IMR-90 (cell line): ENCODE measurements at regions not wholly inside any gene's neighbourhood (a gene's known extent, or its start where the extent isn't known, plus 50 kb on each side); places are given as distances from the start of the nearest gene placed in this dataset.

Experiments
- ATAC-seq: fragments of 200-7000 bp; cut with Tn5 transposase; 2 replicates; pipeline ENCODE4 v1.9.1; 2020; ENCODE audit warnings: low read depth, mild to moderate bottlenecking, moderate library complexity
- BruUV-seq: library from RNA; stranded (reverse); fragments of 400-500 nt; replicated peaks from 2 replicates; lab custom pipeline; 2021; lab: Mats Ljungman, UMichigan
- CTCF ChIA-PET: fragments of 300-600 bp; formaldehyde crosslinking; extraction: SDS; loops from one replicate; lab custom pipeline; 2021; ENCODE audit warnings: antibody characterized with exemption; lab: Yijun Ruan, JAX
- POLR2A ChIA-PET: fragments of 300-600 bp; sonication (Branson Sonifier 250); formaldehyde crosslinking; loops from one replicate; lab custom pipeline; 2022; ENCODE audit warnings: antibody characterized with exemption; ENCODE audit not compliant: unreplicated experiment; lab: Charles Lee
- DNase-seq: peaks from one replicate; pipeline ENCODE4 v3.0.0; 2013
- H2AFZ ChIP-seq: replicated peaks from 2 replicates; pipeline ENCODE3; 2013; ENCODE audit warnings: low read length, mild to moderate bottlenecking; ENCODE audit not compliant: poor library complexity
- H2AK5ac ChIP-seq: 2 replicates; pipeline ENCODE4 v1.6.1; 2013; ENCODE audit warnings: low read depth, low read length, inconsistent platforms
- H2AK9ac ChIP-seq: replicated peaks from 2 replicates; pipeline ENCODE3; 2013; ENCODE audit warnings: mild to moderate bottlenecking, low read depth, low read length, moderate library complexity; ENCODE audit not compliant: poor library complexity
- H2BK120ac ChIP-seq: 2 replicates; pipeline ENCODE4 v1.6.1; 2013; ENCODE audit warnings: low read depth, low read length, inconsistent platforms
- H2BK15ac ChIP-seq: 3 replicates; pipeline ENCODE4 v1.6.1; 2013; ENCODE audit warnings: low read depth, low read length, inconsistent platforms
- H2BK20ac ChIP-seq: 2 replicates; pipeline ENCODE4 v1.6.1; 2013; ENCODE audit warnings: low read depth, mild to moderate bottlenecking, inconsistent platforms, low read length, moderate library complexity
- H2BK5ac ChIP-seq: 2 replicates; pipeline ENCODE4 v1.6.1; 2013; ENCODE audit warnings: mild to moderate bottlenecking, low read depth, low read length, inconsistent platforms; ENCODE audit not compliant: poor library complexity, severe bottlenecking
- H3K14ac ChIP-seq: replicated peaks from 2 replicates; pipeline ENCODE4 v1.6.1; 2013; ENCODE audit warnings: low read depth, low read length, inconsistent platforms
- H3K18ac ChIP-seq: 2 replicates; pipeline ENCODE4 v1.6.1; 2013; ENCODE audit warnings: low read depth, low read length, control low read depth
- H3K23ac ChIP-seq: 2 replicates; pipeline ENCODE4 v1.6.1; 2013; ENCODE audit warnings: low read depth, low read length, inconsistent platforms
- H3K27ac ChIP-seq: 2 replicates; pipeline ENCODE4 v1.5.1; 2013; ENCODE audit warnings: mild to moderate bottlenecking, control low read depth, low read length; ENCODE audit not compliant: insufficient read depth
- H3K27me3 ChIP-seq: 2 replicates; pipeline ENCODE4 v1.6.1; 2013; ENCODE audit warnings: low read length; ENCODE audit not compliant: control insufficient read depth, insufficient read depth
- H3K36me3 ChIP-seq: 2 replicates; pipeline ENCODE4 v1.6.1; 2013; ENCODE audit warnings: low read length, mixed read lengths; ENCODE audit not compliant: control insufficient read depth, insufficient read depth
- H3K4ac ChIP-seq: 2 replicates; pipeline ENCODE4 v1.6.1; 2013; ENCODE audit warnings: low read depth, low read length, inconsistent platforms
- H3K4me1 ChIP-seq: 2 replicates; pipeline ENCODE4 v1.6.1; 2013; ENCODE audit warnings: low read length, mixed read lengths; ENCODE audit not compliant: control insufficient read depth, insufficient read depth
- H3K4me2 ChIP-seq: 2 replicates; pipeline ENCODE4 v1.6.1; 2013; ENCODE audit warnings: low read depth, mild to moderate bottlenecking, control low read depth, low read length, moderate library complexity
- H3K4me3 ChIP-seq: 2 replicates; pipeline ENCODE4 v1.5.1; 2013; ENCODE audit warnings: low read depth, mild to moderate bottlenecking, control low read depth, low read length, moderate library complexity; ENCODE audit not compliant: insufficient read depth
- H3K56ac ChIP-seq: 2 replicates; pipeline ENCODE4 v1.6.1; 2013; ENCODE audit warnings: low read length, inconsistent platforms; ENCODE audit not compliant: insufficient read depth; ENCODE audit errors: extremely low read depth
- H3K79me1 ChIP-seq, 2 experiments: 2 replicates each; pipeline ENCODE4 v1.6.1; 2013; ENCODE audit warnings: low read length in 2 of 2, inconsistent platforms in 1 of 2, low read depth in 1 of 2
- H3K9ac ChIP-seq: 2 replicates; pipeline ENCODE4 v1.6.1; 2013; ENCODE audit warnings: low read depth, low read length, control low read depth
- H3K9me1 ChIP-seq: 2 replicates; pipeline ENCODE4 v1.6.1; 2013; ENCODE audit warnings: low read length, inconsistent platforms; ENCODE audit not compliant: insufficient read depth
- H3K9me3 ChIP-seq: 2 replicates; pipeline ENCODE4 v1.6.1; 2013; ENCODE audit warnings: low read length; ENCODE audit not compliant: control insufficient read depth, insufficient read depth
- H4K20me1 ChIP-seq: 2 replicates; pipeline ENCODE4 v1.6.1; 2013; ENCODE audit warnings: low read length, inconsistent platforms; ENCODE audit not compliant: insufficient read depth
- H4K5ac ChIP-seq: 2 replicates; pipeline ENCODE4 v1.6.1; 2013; ENCODE audit warnings: mild to moderate bottlenecking, low read depth, low read length, control low read depth
- H4K8ac ChIP-seq, 2 experiments: 2 replicates each; pipeline ENCODE4 v1.6.1; 2013; ENCODE audit warnings: low read depth in 2 of 2, low read length in 2 of 2, control low read depth in 1 of 2, inconsistent platforms in 1 of 2
- H4K91ac ChIP-seq: 2 replicates; pipeline ENCODE4 v1.6.1; 2013; ENCODE audit warnings: low read depth, low read length, inconsistent platforms; ENCODE audit not compliant: insufficient read depth
- BHLHE40 ChIP-seq: fragments of 150-350 bp; IDR thresholded peaks from 2 replicates; pipeline ENCODE4 v1.6.1; 2016; ENCODE audit warnings: mild to moderate bottlenecking, low read depth, low read length
- CEBPB ChIP-seq: IDR thresholded peaks from 2 replicates; pipeline ENCODE4 v1.6.1; 2012; ENCODE audit warnings: low read depth, low read length, improper control_type of control experiment
- MAFK ChIP-seq: IDR thresholded peaks from 2 replicates; pipeline ENCODE4 v1.6.1; 2012; ENCODE audit warnings: low read depth, low read length, improper control_type of control experiment
- MAZ ChIP-seq: IDR thresholded peaks from 2 replicates; pipeline ENCODE4 v1.6.1; 2012; ENCODE audit warnings: low read depth, mild to moderate bottlenecking, low read length, improper control_type of control experiment, moderate library complexity, borderline replicate concordance
- POLR2A ChIP-seq: IDR thresholded peaks from 2 replicates; pipeline ENCODE4 v1.6.1; 2012; ENCODE audit warnings: mild to moderate bottlenecking, low read depth, low read length
- SMC3 ChIP-seq: fragments of 150-350 bp; IDR thresholded peaks from 2 replicates; pipeline ENCODE4 v1.6.1; 2016; ENCODE audit warnings: low read depth, mild to moderate bottlenecking, antibody characterized with exemption, low read length, moderate library complexity
- WGBS, 2 experiments: methylation state at CpG; one replicate each; pipeline versions ENCODE4 v1.1.5 to v1.1.7; 2013; ENCODE audit warnings: missing lambda C conversion rate in 2 of 2; ENCODE audit not compliant: insufficient read length in 1 of 2; ENCODE audit errors: extremely low coverage in 2 of 2; 5-methylcytosine and 5-hydroxymethylcytosine counted together
- dilution Hi-C: fragments of 300-500 bp; cut with HindIII; formaldehyde crosslinking; loops from one replicate; pipeline ENCODE4 v1.14.3; 2018; ENCODE audit warnings: low sequenced_read_pairs; ENCODE audit not compliant: unreplicated experiment
- in situ Hi-C: fragments of 300-500 bp; cut with MboI; formaldehyde crosslinking; loops from 3 replicates; pipeline ENCODE4 v1.14.3; 2019; ENCODE audit warnings: low sequenced_read_pairs, inconsistent platforms, mixed read lengths
- intact Hi-C: fragments of 100-400 bp; cut with micrococcal nuclease; formaldehyde crosslinking; loops from 2 replicates; pipeline ENCODE4 v1.10.0; 2022

- TF ChIP-seq MAZ: no peak
- TF ChIP-seq SMC3: no peak
- no peak for TF ChIP-seq BHLHE40
- TF ChIP-seq CEBPB: no peak
- no peak for TF ChIP-seq MAFK
- TF ChIP-seq POLR2A: no peak
- Histone ChIP-seq H3K23ac (no peak overlapping the region), H3K27me3 (peaks cover 37% of the 10 kb centered on the region), H3K14ac (no peak overlapping the region), H3K27ac (no peak overlapping the region), H3K56ac (no peak overlapping the region), H3K4me2 (no peak overlapping the region), H4K8ac (no peak overlapping the region), H3K4me1 (peaks cover 5% of the 10 kb centered on the region), H2BK15ac (peak overlapping the region; percentile 40; the same call in 2 of the 3 replicates), H4K5ac (no peak overlapping the region), H3K4me3 (no peak overlapping the region), H4K20me1 (peaks cover 4% of the 10 kb centered on the region; the same call in 1 of the 2 replicates), H3K4ac (no peak overlapping the region), H2AK9ac (no peak overlapping the region), H2AK5ac (no peak overlapping the region), H3K9ac (no peak overlapping the region), H3K36me3 (no peaks in the 10 kb centered on the region), H3K9me3 (peaks cover 12% of the 10 kb centered on the region), H2BK20ac (no peak overlapping the region), H2AFZ (no peak overlapping the region), H2BK120ac (0 out of 2 replicates have a peak overlapping the region, but pooled peaks have one; percentile 17), H3K9me1 (no peaks in the 10 kb centered on the region), H4K91ac (no peak overlapping the region), H3K18ac (no peak overlapping the region; the same call in 1 of the 2 replicates), H2BK5ac (no peak overlapping the region), H3K79me1 (no peaks in the 10 kb centered on the region)
- WGBS, 2 experiments: no CpG with 5 or more reads among the region's 9 CpGs
- POLR2A ChIA-PET: no interaction called here
- BruUV-seq: no TSS peak
- CTCF ChIA-PET: interaction anchor here (1.2 kb wide), 1 partner anchor 327 kb away, joined by 3 read pairs; no protein-coding TSS in a partner anchor
- intact Hi-C loops (loop anchor here (5.0 kb wide), 1 partner anchor 211 kb away; the partner anchor contains the start of gene LIFR), dilution Hi-C loops (no loop called here), in situ Hi-C loops (no loop called here)
- ATAC-seq: no peak
- no peak for DNase-seq
These were observed 77.2 kb upstream of the OSMR start for GRCh38 chr5:38768412-38769211.
